SK-N-MC (cell line): ENCODE measurements at regions not wholly inside any gene's neighbourhood (a gene's known extent, or its start where the extent isn't known, plus 50 kb on each side); places are given as distances from the start of the nearest gene placed in this dataset.

Experiments used
- EZH2 ChIP-seq: fragments of 200-600 bp; sonication (generic); IDR thresholded peaks from one replicate; pipeline ENCODE4 v1.6.1; 2017; ENCODE audit warnings: antibody characterized with exemption
- POLR2AphosphoS5 ChIP-seq: IDR thresholded peaks from 2 replicates; pipeline ENCODE4 v1.6.1; 2012; ENCODE audit warnings: mild to moderate bottlenecking, low read depth, low read length, borderline replicate concordance

- TF ChIP-seq EZH2 (no peak), POLR2AphosphoS5 (no peak)
These were observed 214.6 kb downstream of the TRIB2 start for GRCh38 chr2:12931186-12931844.
